Loucy (cell line): ENCODE measurements at regions not wholly inside any gene's neighbourhood (a gene's known extent, or its start where the extent isn't known, plus 50 kb on each side); places are given as distances from the start of the nearest gene placed in this dataset.

ENCODE experiments used
- EZH2phosphoT487 ChIP-seq: fragments of 200-600 bp; IDR thresholded peaks from 2 replicates; pipeline ENCODE4 v1.6.1; 2018; ENCODE audit warnings: antibody characterized with exemption, mild to moderate bottlenecking, moderate library complexity, borderline replicate concordance
- TF ChIP-seq, protein P1 (sequence below): fragments of 200-600 bp; sonication (generic); conservative IDR thresholded peaks from 2 replicates; pipeline ENCODE4 v1.5.1; 2014; ENCODE audit warnings: mild to moderate bottlenecking, antibody characterized with exemption, low read length

DNA sequence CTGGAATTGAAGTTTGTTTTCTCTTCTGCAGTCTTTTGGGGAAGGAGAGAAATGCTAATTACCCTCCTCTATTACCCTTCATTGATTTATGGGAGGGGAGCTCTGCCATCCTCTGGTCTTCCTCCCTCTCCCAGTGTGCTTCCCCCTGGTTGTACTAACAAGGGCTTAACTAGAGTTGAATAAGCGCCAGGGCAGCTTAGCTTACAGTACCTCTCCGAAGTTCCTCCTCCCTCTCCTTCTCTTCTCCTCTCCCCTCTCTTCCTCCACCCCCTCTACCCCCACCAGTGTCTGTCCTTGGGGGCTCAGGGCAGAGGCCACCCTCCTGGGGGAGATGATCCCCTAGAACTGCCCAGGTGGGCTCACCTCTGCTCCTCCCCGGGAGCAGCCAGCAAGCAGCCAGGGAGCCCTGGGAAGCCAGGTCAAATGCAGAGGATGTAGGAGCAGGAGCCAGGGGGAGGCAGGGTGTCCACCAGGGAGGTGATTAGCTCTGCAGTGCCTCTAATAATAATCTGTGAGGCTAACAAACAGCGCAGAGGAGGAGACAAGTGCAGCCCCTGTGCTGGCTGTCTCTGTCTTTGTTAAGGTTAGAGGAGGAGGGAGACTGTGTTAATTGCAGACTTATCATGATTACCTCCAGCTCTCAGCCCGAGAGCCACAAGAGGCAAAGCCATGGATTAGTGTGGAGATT is 191.6 kb upstream of the CADM1 start:
- TF ChIP-seq, protein P1, sequence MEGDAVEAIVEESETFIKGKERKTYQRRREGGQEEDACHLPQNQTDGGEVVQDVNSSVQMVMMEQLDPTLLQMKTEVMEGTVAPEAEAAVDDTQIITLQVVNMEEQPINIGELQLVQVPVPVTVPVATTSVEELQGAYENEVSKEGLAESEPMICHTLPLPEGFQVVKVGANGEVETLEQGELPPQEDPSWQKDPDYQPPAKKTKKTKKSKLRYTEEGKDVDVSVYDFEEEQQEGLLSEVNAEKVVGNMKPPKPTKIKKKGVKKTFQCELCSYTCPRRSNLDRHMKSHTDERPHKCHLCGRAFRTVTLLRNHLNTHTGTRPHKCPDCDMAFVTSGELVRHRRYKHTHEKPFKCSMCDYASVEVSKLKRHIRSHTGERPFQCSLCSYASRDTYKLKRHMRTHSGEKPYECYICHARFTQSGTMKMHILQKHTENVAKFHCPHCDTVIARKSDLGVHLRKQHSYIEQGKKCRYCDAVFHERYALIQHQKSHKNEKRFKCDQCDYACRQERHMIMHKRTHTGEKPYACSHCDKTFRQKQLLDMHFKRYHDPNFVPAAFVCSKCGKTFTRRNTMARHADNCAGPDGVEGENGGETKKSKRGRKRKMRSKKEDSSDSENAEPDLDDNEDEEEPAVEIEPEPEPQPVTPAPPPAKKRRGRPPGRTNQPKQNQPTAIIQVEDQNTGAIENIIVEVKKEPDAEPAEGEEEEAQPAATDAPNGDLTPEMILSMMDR, result no peak
- TF ChIP-seq EZH2phosphoT487, result no peak
